ENCODE measurements at regions not wholly inside any gene's neighbourhood (a gene's known extent, or its start where the extent isn't known, plus 50 kb on each side); places are given as distances from the start of the nearest gene placed in this dataset.

- Histone ChIP-seq H3K27me3 (ENCODE audit: control insufficient read depth in 2 of 2, insufficient read depth in 2 of 2, low read length in 2 of 2) (peaks cover 0 to under 1% of the 10 kb centered on the region in 2 experiments), H3K36me3 (ENCODE audit: control insufficient read depth in 2 of 2, extremely low read depth in 1 of 2, insufficient read depth in 2 of 2, low read length in 2 of 2) (no peaks in the 10 kb centered on the region), H3K9me3 (replicated peaks; ENCODE audit: control insufficient read depth, insufficient read depth, low read length) (no peaks in the 10 kb centered on the region), H2AFZ (ENCODE audit: low read depth, low read length) (no peak overlapping the region), H3K9me1 (replicated peaks; ENCODE audit: control insufficient read depth, extremely low read depth, insufficient read depth, low read length) (no peaks in the 10 kb centered on the region), H3K27ac (ENCODE audit: insufficient read depth, low read depth, low read length) (no peak overlapping the region), H3K4me3 (replicated peaks in 1 of 3; ENCODE audit: insufficient read depth in 1 of 3, low read depth in 1 of 3, low read length in 3 of 3) (no peak overlapping the region), H3K4me1 (ENCODE audit: control insufficient read depth, extremely low read depth, insufficient read depth, low read length) (peaks cover 5% of the 10 kb centered on the region), H4K20me1 (replicated peaks; ENCODE audit: control insufficient read depth, extremely low read depth, insufficient read depth, low read length) (no peaks in the 10 kb centered on the region), H3K9ac (replicated peaks; ENCODE audit: extremely low read depth, insufficient read depth, low read length) (no peak overlapping the region), H3K4me2 (ENCODE audit: insufficient read depth, low read length) (no peak overlapping the region), H3K79me2 (ENCODE audit: control insufficient read depth, insufficient read depth, low read length) (no peaks in the 10 kb centered on the region)
- intact Hi-C loops (cut with micrococcal nuclease) (loop anchor here (5.0 kb wide), 3 partner anchors 325 to 735 kb away; no protein-coding TSS in a partner anchor), dilution Hi-C loops (cut with MboI; ENCODE audit: extremely low pct_ligation_motif_present, low sequenced_read_pairs) (no loop called here)
- FAIRE-seq (no peak), DNase-seq (ENCODE audit: low read depth, low spot score) (no peak)
- BruUV-seq (replicated peaks) = no TSS peak
- TF ChIP-seq CTCF (IDR thresholded peaks at IDR 0.05; ENCODE audit: extremely low read depth in 1 of 2, insufficient read depth in 1 of 2, low read depth in 1 of 2, low read length in 2 of 2) (no peak), MYC (IDR thresholded peaks at IDR 0.05; ENCODE audit: low read depth, low read length) (no peak), MAX (IDR thresholded peaks at IDR 0.05; ENCODE audit: insufficient read depth, insufficient read length) (no peak), JUN (IDR thresholded peaks at IDR 0.05; ENCODE audit: borderline replicate concordance, insufficient read depth, insufficient read length, low read depth) (no peak), GATA2 (IDR thresholded peaks at IDR 0.05; ENCODE audit: insufficient read depth, insufficient read length, low read depth, low read length) (no peak), EZH2 (IDR thresholded peaks at IDR 0.05; ENCODE audit: borderline replicate concordance, low read depth, low read length, severe bottlenecking) (no peak), POLR2AphosphoS5 (IDR thresholded peaks at IDR 0.05; ENCODE audit: insufficient read depth, low read depth, low read length) (no peak), FOS (IDR thresholded peaks at IDR 0.05; ENCODE audit: borderline replicate concordance, insufficient read depth, low read length) (no peak), POLR2A (IDR thresholded peaks at IDR 0.05; ENCODE audit: low read depth, low read length) (no peak)
- CTCF ChIA-PET = interaction anchor here (0.6 to 4.9 kb wide), 10 partner anchors 10 to 502 kb away, joined by 3 to 61 read pairs (median 3); partner anchors contain the start of gene NMD3
- POLR2A ChIA-PET = no interaction called here
Measured at GRCh38 chr3:161422171-161422700, 50.9 kb upstream of the SPTSSB start.

Data from endothelial cell of umbilical vein (primary cell).